H9 (cell line): ENCODE measurements at regions not wholly inside any gene's neighbourhood (a gene's known extent, or its start where the extent isn't known, plus 50 kb on each side); places are given as distances from the start of the nearest gene placed in this dataset.

Source experiments
- DNase-seq: peaks from one replicate; pipeline ENCODE4 v3.0.0-alpha.2; 2017
- H2AFZ ChIP-seq: one replicate; pipeline ENCODE4 v1.6.1; 2013; ENCODE audit warnings: mild to moderate bottlenecking, low read length, control low read depth, moderate library complexity
- H2AK5ac ChIP-seq: 2 replicates; pipeline ENCODE4 v1.6.1; 2013; ENCODE audit warnings: low read length, control low read depth, mixed read lengths; ENCODE audit not compliant: insufficient read length
- H2BK120ac ChIP-seq: one replicate; pipeline ENCODE4 v1.6.1; 2013; ENCODE audit warnings: low read depth, mild to moderate bottlenecking, low read length, control low read depth, inconsistent platforms; ENCODE audit not compliant: poor library complexity, severe bottlenecking
- H2BK12ac ChIP-seq: 2 replicates; pipeline ENCODE4 v1.6.1; 2013; ENCODE audit warnings: low read length, control low read depth, mixed read lengths, low read depth; ENCODE audit not compliant: insufficient read length
- H2BK15ac ChIP-seq: 2 replicates; pipeline ENCODE4 v1.6.1; 2013; ENCODE audit warnings: low read depth, low read length, control low read depth
- H2BK20ac ChIP-seq: one replicate; pipeline ENCODE4 v1.6.1; 2013; ENCODE audit warnings: low read depth, mild to moderate bottlenecking, low read length, control low read depth, inconsistent platforms; ENCODE audit not compliant: poor library complexity, severe bottlenecking
- H2BK5ac ChIP-seq: 2 replicates; pipeline ENCODE4 v1.6.1; 2013; ENCODE audit warnings: low read length, control low read depth, mixed read lengths; ENCODE audit not compliant: insufficient read length
- H3K14ac ChIP-seq: 2 replicates; pipeline ENCODE4 v1.6.1; 2013; ENCODE audit warnings: low read length, control low read depth; ENCODE audit not compliant: insufficient read depth
- H3K18ac ChIP-seq: 2 replicates; pipeline ENCODE4 v1.6.1; 2013; ENCODE audit warnings: low read depth, mild to moderate bottlenecking, mixed read lengths, low read length, control low read depth; ENCODE audit not compliant: insufficient read length
- H3K23ac ChIP-seq: 2 replicates; pipeline ENCODE4 v1.6.1; 2013; ENCODE audit warnings: low read length, control low read depth, mixed read lengths, low read depth; ENCODE audit not compliant: insufficient read length
- H3K23me2 ChIP-seq: 2 replicates; pipeline ENCODE4 v1.6.1; 2013; ENCODE audit warnings: low read depth, mild to moderate bottlenecking, mixed read lengths, low read length, control low read depth; ENCODE audit not compliant: insufficient read length, poor library complexity, severe bottlenecking
- H3K27ac ChIP-seq: 2 replicates; pipeline ENCODE4 v1.5.1; 2013; ENCODE audit warnings: low read length, control low read depth, mixed read lengths, low read depth; ENCODE audit not compliant: insufficient read length
- H3K27me3 ChIP-seq: 2 replicates; pipeline ENCODE4 v1.6.1; 2013; ENCODE audit warnings: low read length, control low read depth, inconsistent platforms; ENCODE audit not compliant: insufficient read depth
- H3K4ac ChIP-seq: 2 replicates; pipeline ENCODE4 v1.6.1; 2013; ENCODE audit warnings: low read depth, mild to moderate bottlenecking, control low read depth, inconsistent platforms, low read length, moderate library complexity
- H3K4me1 ChIP-seq: 2 replicates; pipeline ENCODE4 v1.6.1; 2013; ENCODE audit warnings: low read length, control low read depth, inconsistent platforms; ENCODE audit not compliant: insufficient read depth
- H3K4me2 ChIP-seq: 2 replicates; pipeline ENCODE4 v1.6.1; 2013; ENCODE audit warnings: low read length, control low read depth, mixed read lengths; ENCODE audit not compliant: insufficient read length, insufficient read depth
- H3K56ac ChIP-seq: 2 replicates; pipeline ENCODE4 v1.6.1; 2013; ENCODE audit warnings: low read depth, mild to moderate bottlenecking, mixed read lengths, low read length, control low read depth; ENCODE audit not compliant: insufficient read length
- H3K79me1 ChIP-seq: 2 replicates; pipeline ENCODE4 v1.6.1; 2013; ENCODE audit warnings: low read depth, mild to moderate bottlenecking, moderate library complexity, low read length, control low read depth, inconsistent platforms; ENCODE audit not compliant: insufficient read depth, poor library complexity, severe bottlenecking
- H3K79me2 ChIP-seq: 2 replicates; pipeline ENCODE4 v1.6.1; 2013; ENCODE audit warnings: low read length, control low read depth, inconsistent platforms; ENCODE audit not compliant: insufficient read depth
- H3K9ac ChIP-seq: 2 replicates; pipeline ENCODE4 v1.6.1; 2013; ENCODE audit warnings: low read length, control low read depth, mixed read lengths; ENCODE audit not compliant: insufficient read length; ENCODE audit errors: extremely low read depth
- H3K9me3 ChIP-seq: one replicate; pipeline ENCODE4 v1.6.1; 2013; ENCODE audit warnings: low read depth, low read length, inconsistent platforms; ENCODE audit not compliant: control insufficient read depth
- H3T11ph ChIP-seq: one replicate; pipeline ENCODE4 v1.6.1; 2013; ENCODE audit warnings: mild to moderate bottlenecking, low read length, control low read depth, inconsistent platforms
- H4K20me1 ChIP-seq: one replicate; pipeline ENCODE4 v1.6.1; 2013; ENCODE audit not compliant: control insufficient read depth, insufficient read length, insufficient read depth
- H4K5ac ChIP-seq: 2 replicates; pipeline ENCODE4 v1.6.1; 2013; ENCODE audit warnings: low read depth, mild to moderate bottlenecking, mixed read lengths, low read length, control low read depth; ENCODE audit not compliant: insufficient read length
- H4K8ac ChIP-seq: replicated peaks from 2 replicates; pipeline ENCODE4 v1.6.1; 2013; ENCODE audit warnings: low read length, control low read depth, mixed read lengths, low read depth; ENCODE audit not compliant: insufficient read length
- H4K91ac ChIP-seq: 2 replicates; pipeline ENCODE4 v1.6.1; 2013; ENCODE audit warnings: low read depth, mild to moderate bottlenecking, moderate library complexity, mixed read lengths, low read length, control low read depth; ENCODE audit not compliant: insufficient read length
- H3K27ac Mint-ChIP-seq, 3 experiments: 2 replicates in 2 of 3; 3 replicates in 1 of 3; pipeline ENCODE4 v1.8.0; 2020 to 2021; ENCODE audit warnings: mixed read lengths in 3 of 3, mild to moderate bottlenecking in 1 of 3, moderate library complexity in 1 of 3
- H3K27me3 Mint-ChIP-seq: 2 replicates; pipeline ENCODE4 v1.8.0; 2021; ENCODE audit warnings: low read depth, mild to moderate bottlenecking, moderate library complexity, mixed read lengths
- H3K36me3 Mint-ChIP-seq, 3 experiments: 2 replicates in 2 of 3; 3 replicates in 1 of 3; pipeline ENCODE4 v1.8.0; 2020 to 2021; ENCODE audit warnings: low read depth in 3 of 3, mixed read lengths in 3 of 3; ENCODE audit not compliant: insufficient read depth in 1 of 3
- H3K4me1 Mint-ChIP-seq, 2 experiments: 2 replicates each; pipeline ENCODE4 v1.8.0; 2020; ENCODE audit warnings: mixed read lengths in 2 of 2
- H3K4me3 Mint-ChIP-seq, 2 experiments: 2 replicates in 1 of 2; 3 replicates in 1 of 2; pipeline ENCODE4 v1.8.0; 2020 to 2021; ENCODE audit warnings: mild to moderate bottlenecking in 2 of 2, mixed read lengths in 2 of 2, moderate library complexity in 1 of 2
- H3K9me3 Mint-ChIP-seq, 2 experiments: 2 replicates in 1 of 2; 3 replicates in 1 of 2; pipeline ENCODE4 v1.8.0; 2020; ENCODE audit warnings: mild to moderate bottlenecking in 2 of 2, mixed read lengths in 2 of 2, moderate library complexity in 1 of 2
- WGBS: extraction: QIAGEN DNeasy Blood & Tissue Kit; methylation state at CpG from one replicate; pipeline ENCODE4 v1.1.7; 2013; ENCODE audit warnings: missing lambda C conversion rate, low lambda C conversion rate, mixed read lengths; ENCODE audit not compliant: insufficient read length; ENCODE audit errors: extremely low coverage; 5-methylcytosine and 5-hydroxymethylcytosine counted together
- TF ChIP-seq, protein P1 (sequence below): fragments of 200-600 bp; sonication (generic); conservative IDR thresholded peaks from 3 replicates; pipeline ENCODE4 v1.8.0; 2021; ENCODE audit warnings: antibody characterized with exemption, mild to moderate bottlenecking

DNA sequence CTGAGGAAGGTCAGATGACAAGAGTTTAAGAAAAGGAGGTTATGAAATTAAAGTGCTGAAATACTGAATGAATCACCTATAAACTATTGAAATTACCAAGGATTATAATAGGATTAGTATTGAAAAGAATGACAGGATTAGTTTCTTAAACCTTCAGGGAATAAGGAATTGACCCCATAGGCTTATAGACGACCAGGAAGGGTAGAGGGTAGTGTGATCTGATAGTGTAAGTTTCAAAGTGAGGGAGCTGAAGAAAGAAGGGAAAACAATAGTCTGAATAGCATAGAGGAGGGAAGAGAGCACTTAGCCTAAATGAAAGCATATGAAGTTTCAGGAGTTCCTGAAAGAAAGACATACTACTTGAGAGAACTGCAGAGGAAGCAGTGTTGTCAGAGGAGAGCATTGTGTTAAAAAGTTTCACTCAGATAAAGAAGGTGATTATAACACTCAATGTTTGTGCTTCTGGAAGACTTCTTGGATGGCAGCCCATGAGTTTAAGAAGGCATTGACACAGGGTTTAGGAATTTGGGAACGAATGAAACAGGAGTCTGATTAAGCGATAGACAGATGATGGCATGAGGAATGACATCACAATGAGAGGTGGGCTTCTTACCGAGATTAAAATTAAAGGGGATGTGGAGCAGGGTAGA is 557.9 kb upstream of the GRAMD2B start:
- Histone ChIP-seq H3K27ac (no peak overlapping the region), H3K79me1 (no peaks in the 10 kb centered on the region), H4K5ac (no peak overlapping the region), H2BK12ac (no peak overlapping the region), H3T11ph (no peak overlapping the region), H4K20me1 (no peaks in the 10 kb centered on the region), H3K18ac (no peak overlapping the region), H2BK5ac (no peak overlapping the region), H3K79me2 (no peaks in the 10 kb centered on the region), H3K27me3 (no peaks in the 10 kb centered on the region), H3K23me2 (no peaks in the 10 kb centered on the region), H3K9ac (no peak overlapping the region), H4K8ac (no peak overlapping the region), H2AFZ (no peak overlapping the region), H4K91ac (no peak overlapping the region), H2BK15ac (no peak overlapping the region), H2BK120ac (no peak overlapping the region), H3K4me1 (no peaks in the 10 kb centered on the region), H3K56ac (no peak overlapping the region), H3K14ac (no peak overlapping the region), H3K23ac (no peak overlapping the region), H3K9me3 (no peaks in the 10 kb centered on the region), H3K4me2 (no peak overlapping the region), H2BK20ac (no peak overlapping the region), H3K4ac (no peak overlapping the region), H2AK5ac (no peak overlapping the region)
- Mint-ChIP-seq H3K4me3 (no peak overlapping the region), H3K27ac (no peak overlapping the region), H3K36me3 (peaks cover 0 to 4% (median 4%) of the 10 kb centered on the region in 3 experiments; a peak in 3 of 7 replicates), H3K27me3 (no peaks in the 10 kb centered on the region), H3K9me3 (peaks cover 0 to 3% of the 10 kb centered on the region in 2 experiments; a peak in 2 of 5 replicates), H3K4me1 (peaks cover 3 to 6% of the 10 kb centered on the region in 2 experiments)
- WGBS, result no CpG with 5 or more reads among the region's 4 CpGs
- TF ChIP-seq, protein P1, sequence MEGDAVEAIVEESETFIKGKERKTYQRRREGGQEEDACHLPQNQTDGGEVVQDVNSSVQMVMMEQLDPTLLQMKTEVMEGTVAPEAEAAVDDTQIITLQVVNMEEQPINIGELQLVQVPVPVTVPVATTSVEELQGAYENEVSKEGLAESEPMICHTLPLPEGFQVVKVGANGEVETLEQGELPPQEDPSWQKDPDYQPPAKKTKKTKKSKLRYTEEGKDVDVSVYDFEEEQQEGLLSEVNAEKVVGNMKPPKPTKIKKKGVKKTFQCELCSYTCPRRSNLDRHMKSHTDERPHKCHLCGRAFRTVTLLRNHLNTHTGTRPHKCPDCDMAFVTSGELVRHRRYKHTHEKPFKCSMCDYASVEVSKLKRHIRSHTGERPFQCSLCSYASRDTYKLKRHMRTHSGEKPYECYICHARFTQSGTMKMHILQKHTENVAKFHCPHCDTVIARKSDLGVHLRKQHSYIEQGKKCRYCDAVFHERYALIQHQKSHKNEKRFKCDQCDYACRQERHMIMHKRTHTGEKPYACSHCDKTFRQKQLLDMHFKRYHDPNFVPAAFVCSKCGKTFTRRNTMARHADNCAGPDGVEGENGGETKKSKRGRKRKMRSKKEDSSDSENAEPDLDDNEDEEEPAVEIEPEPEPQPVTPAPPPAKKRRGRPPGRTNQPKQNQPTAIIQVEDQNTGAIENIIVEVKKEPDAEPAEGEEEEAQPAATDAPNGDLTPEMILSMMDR, result no peak
- no peak for DNase-seq
